ENCODE measurements at regions not wholly inside any gene's neighbourhood (a gene's known extent, or its start where the extent isn't known, plus 50 kb on each side); places are given as distances from the start of the nearest gene placed in this dataset.

DNA sequence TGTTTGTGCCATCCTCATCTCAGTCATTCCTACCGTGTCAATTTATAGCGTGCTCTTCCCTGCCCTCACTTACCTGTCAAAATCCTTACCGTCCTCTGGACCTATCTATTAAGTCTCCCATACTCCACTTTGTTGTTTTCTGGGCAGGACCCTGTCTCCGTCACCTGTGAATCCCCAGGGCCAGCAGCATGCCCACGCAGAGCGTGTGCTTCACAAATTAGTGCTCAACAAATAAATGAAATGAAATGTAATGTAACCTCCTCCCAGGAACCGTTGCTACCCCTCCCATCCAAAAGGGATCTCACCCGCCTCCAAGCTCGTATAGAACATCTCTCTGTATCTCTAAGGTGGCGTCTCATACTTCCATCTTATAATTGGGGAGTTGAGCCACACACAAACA lies 589.9 kb upstream of the MGMT start:
- no peak for DNase-seq (ENCODE audit: low spot score)

DNA sequence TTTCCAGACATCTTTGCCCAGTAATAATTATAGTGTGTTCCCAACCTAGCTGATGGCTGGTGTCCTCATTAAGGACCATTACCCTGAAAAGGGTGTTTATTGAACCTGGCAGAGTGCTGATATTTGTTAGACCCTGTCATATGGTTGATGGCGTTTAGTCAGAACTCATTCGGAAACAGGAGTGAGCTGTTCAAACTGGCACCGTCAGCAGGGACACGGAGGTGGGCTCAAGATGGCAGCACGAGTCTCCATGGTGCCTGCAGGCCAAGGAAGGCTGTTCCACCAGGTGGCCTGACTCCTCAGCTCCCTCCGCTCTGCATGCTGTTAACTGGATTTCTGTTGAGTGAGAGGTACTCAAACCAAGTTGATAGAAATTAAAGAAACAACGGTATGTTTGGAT lies 589.1 kb upstream of the MGMT start:
- DNase-seq (ENCODE audit: low spot score), result no peak

DNA sequence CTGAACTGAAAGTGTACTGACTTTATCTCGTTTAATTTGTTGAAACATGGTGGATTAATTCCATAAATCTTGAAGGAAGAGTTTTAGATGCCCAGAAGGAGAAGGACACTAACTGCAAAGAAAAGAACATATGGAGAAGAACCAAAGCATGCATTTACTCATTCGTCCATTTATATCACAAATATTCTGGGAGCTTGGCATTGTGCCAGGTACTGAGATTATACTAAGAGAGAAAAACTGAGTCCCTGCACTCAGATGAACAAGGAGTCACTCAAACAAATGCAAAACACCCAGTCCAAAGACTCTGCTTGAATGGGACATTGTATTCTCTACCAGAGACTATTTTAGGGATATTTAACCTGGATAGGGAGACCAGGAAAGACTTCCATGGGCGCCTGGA lies 588.0 kb upstream of the MGMT start:
- DNase-seq (ENCODE audit: low spot score), result no peak

DNA sequence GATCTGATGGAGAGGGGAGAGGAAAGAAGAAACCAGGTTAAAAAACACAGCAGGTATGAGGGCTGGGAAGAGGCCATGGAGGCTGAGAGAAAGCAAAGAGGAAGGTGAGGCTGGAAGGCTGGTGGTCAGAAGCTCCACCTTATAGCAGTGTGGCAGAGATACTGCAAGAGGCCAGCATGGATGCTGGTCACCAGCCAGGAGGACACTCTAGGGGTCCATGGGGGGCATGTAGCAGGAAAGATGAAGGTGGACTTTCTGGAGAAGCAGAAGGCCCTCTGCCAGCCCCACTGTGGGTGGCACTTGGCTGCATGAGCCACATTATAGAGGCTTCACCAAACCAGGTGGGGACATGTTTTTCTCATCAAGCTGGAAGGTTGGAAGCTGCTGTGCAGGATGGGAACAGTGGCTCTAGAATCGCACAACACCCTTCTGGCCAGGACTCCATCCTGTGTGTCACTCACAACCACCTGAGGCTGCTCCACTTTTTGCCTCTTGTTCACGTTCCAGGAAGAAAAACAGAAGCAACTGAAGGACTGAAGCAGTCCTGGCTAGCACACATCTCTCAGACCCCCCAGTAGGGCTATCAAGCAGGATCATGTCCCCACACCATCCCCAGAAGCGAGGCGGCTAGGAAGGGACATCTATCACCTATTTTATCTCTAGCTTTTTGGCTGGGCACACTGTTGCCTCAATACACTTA lies 587.5 kb upstream of the MGMT start:
- DNase-seq (ENCODE audit: low spot score), result no peak

DNA sequence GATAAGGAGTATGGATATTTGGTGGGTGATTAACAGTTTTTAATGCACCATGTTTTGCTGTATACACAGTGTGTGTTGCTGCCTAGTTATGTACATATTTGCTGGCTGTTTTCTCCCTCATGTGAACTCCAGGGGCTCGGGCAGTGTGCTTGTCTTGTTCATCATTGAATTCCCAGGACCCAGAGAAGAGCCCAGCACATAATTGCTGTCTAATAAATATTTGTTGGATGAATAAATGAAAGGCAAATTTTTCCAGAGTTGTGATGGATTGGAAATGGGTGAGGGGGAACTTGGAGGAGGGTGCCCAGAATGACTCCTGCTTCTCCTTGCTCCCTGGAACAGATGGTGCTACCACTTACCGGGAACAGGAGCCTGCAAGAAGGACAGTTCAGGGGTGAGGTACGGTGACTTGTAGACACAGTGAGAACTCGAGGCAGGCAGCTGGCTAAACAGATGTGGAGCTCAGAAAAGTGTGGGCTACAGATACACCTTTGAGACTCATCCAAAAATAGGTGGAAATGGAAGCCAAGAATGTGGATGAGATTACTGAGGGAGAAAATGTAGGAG lies 586.8 kb upstream of the MGMT start:
- DNase-seq (ENCODE audit: low spot score), result no peak

DNA sequence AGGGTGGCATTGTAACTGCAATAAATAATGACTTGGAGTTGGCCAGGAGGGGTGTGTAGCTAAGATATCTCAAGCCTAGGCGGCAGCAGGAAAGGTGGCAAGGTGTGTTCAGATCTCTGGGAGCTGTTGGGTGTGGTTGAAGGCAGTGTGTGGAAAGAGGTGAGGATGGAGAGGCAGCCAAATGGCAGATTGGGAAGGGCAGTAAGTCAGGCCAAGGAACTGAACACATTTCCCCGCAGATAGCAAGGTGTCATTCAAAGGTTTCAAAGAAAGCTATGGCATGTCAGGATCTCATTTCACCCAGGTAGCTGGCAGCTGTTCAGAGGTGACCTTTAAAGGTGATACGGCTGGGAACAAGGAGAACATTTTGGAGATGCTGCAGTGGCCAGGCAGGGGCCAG lies 586.0 kb upstream of the MGMT start:
- DNase-seq (ENCODE audit: low spot score), result no peak

DNA sequence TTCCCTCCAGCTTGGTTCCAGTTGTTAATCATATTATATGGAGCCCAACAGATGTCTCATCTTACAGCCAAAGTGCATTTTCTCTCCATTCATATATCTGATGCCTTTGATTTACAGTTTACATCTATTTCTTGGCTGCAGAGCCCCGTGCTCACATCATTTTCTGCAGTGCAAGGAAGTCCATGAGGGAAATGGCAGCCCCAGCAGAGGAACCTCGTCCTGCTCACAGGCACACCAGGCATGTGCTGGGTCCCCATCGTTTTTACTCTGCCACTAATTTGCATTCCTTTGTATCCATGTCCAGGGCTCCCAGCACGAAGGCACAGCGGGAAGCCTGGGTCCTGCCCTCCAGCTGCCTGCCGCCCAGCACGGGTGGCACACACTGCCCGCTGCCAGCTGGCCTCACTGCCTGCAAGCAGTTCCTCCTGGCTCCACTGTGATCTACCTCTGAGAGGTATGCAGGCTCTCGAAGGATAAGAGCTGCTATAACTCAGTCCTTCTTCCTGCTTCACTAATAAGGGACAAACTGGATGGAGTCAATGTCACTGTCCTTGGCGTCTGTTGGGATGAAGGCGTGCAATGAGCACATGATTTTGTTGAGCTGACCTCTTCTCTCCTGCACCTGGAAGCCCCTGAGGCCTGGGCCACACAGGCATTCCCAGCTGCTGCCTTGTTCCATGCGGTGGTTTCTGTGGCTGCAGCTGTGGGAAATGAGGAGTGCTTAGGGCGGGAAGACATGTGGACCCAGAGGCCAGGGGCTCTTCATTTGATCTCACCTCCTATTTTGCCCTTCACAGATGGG lies 583.6 kb upstream of the MGMT start:
- DNase-seq (ENCODE audit: low spot score), result no peak

DNA sequence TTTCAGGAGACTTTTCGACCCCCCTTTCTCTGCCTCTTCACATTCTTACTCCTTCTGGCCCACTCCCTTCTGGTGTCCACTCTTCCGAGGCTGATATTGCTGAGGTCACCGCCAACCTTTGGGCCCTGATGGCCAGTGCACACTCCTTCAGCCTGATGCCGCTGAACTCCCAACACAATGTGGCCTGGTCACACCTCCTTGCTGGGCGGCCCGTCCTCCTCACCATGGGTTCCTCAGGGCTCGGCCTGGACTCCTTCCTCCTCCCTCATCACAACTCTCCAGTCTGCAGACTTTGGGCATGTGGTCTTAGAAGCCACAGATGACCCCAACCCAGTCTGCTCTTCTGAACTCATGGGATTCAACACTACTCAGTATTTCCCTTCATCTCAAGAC lies 583.0 kb upstream of the MGMT start:
- no peak for DNase-seq (ENCODE audit: low spot score)

DNA sequence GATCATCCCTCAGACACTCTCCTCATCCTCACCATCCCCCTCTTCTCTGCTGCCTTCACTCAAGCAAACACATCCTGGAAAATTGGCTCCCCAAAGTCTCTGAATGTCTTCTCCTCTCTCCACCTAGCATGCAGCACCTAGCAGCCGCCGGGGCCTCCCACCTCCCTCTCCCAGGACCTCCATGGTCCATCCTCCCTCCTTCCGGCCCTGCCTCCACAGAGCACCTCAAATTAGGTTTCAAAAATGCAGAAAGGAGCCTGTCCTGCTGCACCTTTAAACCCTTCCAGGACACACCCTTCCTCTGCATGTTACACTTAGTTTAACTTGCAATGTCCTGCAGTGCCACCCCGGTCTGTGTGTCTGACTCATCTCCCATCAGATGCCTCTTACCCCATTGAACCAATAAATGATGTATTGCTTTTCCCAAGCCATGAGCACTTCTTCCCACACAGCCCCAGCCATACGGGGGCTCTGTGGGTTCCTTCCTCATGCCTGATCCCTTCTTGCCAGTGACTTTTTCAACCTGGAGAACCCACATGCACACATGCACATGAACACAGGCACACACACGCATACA lies 582.5 kb upstream of the MGMT start:
- no peak for DNase-seq (ENCODE audit: low spot score)

DNA sequence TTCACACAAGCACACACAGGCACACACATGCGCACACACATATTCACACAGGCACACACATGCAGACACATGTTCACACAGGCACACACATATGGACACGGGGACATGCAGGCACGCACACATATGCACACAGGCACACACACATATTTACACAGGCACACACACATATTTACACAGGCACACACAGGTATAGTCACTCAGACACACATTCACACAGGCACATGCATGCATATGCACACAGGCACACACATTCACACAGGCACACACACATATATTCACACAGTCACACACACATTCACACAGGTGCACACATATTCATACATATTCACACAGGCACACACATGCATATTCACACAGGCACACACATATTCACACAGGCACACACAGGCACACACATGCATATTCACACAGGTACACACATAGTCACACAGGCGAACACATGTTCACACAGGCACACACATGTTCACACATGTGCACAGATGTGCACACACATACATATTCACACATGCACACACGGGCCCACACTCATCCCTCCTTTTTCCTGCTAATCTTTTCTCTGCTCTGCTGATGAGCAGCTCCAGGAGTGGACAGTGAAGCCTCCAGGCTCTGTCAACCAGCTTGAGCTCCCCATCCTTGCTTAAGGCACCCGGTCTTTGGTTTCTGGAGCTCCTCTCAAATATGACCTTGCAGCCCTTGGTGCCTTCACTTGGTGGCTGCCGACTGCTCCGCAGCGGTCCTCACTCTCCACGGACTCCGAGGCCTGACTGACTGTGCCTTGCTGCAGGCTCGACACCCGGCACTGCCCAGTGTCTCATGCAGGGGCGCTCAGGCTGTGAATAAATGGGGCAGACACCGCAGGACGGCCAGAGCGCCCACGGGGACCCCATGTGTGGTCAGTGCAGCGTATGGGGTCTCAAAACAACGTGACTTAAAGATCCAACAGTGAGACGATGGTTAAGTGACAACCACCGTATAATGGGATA lies 581.2 kb upstream of the MGMT start:
- DNase-seq (ENCODE audit: low spot score), result no peak

DNA sequence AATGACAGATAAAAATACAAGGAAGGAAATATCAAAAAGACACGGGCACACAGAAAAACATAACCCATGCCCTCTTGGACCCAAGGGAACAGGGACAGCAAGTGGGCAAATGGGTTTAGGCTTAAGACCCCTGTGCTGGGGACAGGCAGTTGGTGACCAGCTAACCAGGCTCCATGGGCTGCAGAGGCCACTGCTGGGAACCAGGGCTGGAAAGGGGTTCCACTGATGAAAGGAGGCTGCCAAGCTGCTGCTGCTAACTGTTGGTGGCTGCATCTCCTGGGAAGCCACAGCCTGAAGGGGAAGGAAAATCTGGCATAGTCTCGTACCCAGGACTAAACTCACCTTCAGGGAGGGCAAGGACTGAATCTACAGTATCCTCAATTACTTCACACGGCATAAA lies 579.2 kb upstream of the MGMT start:
- no peak for DNase-seq (ENCODE audit: low spot score)

DNA sequence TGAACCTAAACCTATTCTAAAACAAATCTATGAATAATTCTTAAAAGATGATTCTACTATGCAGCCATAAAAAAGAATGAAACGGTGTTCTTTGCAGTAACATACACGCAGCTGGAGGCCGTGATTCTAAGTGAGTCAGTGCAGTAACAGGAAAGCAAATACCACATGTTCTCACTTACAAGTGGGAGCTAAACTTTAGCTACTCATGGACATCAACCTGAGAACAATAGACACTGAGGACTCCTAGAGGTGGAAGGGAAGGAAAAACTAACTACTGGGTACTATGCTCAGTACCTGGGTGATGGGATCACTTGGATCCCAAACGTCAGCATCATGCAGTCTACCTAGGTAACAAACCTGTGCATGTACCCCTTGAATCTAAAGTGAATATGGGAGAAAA lies 575.0 kb upstream of the MGMT start:
- no peak for DNase-seq (ENCODE audit: low spot score)

DNA sequence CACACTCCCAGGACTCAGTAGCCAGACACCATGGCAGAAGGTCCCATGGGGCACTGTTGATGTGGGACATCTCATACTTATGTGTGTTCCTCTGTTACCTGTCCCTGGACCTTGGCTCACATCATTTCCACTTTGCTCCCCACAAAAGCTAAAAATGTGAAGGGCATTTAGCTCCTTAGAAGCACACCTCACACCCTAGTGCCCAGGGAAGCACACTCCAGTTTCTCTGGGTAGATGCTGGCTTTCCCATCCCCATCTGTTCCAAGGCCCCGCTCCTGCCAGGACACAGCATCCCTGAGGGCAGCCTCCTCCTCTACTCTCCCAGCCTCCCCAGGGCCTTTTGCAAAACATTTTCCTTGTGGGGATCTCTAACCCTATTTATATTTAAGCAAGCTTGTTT lies 572.4 kb upstream of the MGMT start:
- DNase-seq (ENCODE audit: low spot score), result no peak

DNA sequence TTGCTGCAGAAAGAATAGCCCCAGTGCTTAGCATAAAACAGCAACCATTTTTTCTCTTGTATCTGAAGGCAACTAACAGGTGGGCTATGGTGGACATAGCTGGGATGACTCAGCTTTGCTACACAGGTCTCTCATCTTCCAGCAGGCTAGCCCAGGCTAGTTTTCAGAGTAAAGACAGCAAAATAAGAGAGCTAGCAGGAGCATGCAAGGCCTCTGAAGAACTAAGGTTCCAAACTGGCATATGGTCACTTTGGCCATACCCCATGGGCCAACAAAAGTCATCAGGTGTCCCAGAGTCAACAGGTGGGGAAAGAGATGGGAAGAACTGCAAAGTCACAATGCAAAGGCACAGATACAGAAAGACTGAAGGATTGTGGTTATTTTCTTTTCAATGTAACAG lies 571.6 kb upstream of the MGMT start:
- no peak for DNase-seq (ENCODE audit: low spot score)

DNA sequence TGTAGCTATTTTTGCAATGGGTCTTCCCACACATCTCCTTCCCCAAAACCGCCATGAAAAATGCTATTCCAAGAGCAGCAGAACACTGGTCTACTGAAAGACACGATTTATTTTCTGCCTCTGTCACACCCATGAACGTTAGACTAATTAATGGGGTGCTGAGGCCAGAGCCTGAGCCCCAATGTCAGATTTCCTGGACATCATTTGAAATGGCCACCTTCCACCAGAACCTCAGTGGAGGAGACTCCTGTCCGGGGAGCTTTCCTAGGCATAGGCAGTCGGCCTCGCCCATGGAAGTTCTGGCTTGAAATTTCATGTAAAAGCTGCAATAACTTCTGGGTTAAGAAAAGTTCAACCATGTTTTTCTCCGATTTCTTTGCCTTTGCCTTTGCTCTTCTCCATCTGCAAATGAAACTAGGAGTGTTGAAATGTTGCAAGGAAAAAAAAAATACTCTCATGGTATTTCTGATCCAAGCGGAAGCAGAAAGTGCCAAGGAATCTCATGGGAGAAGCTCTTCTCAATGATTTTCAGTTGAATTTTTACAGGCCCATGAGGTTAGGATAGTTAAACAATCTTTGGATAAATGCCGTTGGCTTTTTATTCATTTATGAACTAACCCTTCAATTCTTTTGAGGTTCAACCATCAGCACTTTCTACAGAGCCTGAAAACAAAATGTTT lies 570.8 kb upstream of the MGMT start:
- DNase-seq (ENCODE audit: low spot score), result no peak

DNA sequence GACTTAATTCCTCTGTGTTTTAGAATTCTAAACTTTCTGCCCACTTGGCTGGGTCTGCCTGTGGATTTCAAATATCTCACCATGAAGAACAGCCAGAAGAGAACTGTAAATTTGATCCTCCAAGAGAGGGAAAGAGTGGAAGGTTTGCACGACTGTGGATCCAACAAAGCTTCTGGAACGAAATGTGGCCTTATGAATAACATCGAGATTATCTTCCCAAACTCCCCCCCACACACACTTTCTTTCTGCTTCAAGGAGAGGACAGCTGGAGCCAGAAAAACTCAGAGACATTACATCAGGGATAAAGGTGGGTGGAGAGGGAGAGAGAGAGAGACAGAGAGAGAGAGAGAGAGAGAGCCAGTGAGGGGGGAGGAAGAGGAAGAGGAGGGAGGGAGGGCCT lies 570.1 kb upstream of the MGMT start:
- no peak for DNase-seq (ENCODE audit: low spot score)

DNA sequence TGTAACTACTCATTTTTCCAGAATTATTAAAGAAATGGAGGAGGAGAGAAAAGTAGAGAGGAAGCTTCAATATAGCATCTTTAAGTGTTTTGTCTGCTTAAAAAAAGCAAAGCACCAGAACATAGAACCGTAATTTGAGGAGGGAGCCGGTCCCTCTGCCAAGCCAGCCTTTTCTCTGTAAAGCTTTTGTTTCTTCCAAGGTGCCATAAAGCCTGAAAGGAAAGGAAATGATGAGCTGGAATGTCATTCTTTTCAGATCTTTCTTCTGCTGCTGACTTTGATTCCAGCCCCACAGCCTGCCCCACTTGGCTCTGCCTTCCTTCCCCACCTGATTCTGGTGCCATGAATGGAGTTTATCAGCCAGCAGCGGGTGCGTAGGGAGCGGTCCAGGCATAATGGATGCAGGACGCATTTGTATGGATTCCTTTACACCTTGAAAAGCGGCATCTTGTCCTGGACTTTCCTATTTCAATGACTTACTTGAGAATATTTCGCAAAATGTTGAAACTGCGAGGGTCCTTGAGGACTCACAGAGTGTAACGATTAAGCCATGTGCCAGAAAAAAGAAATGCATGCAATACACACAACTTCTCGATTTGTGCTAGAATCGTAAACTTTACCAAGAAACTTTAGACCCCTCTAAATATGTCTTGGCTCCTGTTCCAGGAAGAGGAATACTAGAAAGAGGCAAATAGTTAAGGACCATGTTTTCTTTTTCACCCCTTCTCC lies 569.5 kb upstream of the MGMT start:
- no peak for DNase-seq (ENCODE audit: low spot score)

DNA sequence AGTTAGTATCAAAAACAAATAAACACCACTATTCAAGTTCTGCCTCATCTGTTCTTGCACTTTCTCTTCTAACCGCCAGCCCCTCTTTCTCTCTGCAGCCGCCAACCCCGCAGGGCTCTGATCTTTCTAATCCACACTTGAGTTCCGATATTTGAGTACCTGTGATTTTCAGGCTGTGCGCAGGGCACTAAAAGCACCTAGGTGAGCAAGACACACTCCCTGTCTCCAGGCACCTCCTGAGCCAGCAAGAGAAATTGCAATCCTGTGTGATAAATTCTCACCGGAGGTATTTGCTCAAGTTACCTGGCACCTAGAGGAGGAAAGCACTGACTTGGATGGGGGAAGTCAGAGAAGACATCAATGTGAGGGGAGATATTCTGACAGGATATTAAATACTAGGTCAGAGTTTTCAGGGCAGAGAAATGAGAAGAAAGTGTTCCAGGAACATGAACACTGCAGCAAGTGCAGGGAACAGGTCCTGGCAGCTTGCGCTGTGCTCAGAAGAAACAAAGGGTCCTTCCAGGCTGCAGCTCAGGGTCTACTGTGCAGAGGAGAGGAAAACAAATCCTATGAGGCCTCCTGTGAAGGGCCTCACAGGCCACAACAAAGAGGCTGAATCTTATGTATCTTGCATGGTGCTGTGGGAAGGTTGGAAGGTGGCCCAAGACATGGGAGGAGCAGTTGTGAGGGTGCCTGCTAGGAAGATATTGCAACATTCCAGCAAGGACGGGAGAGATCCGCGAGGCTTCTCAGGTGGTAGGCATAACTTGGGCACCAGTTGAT lies 568.7 kb upstream of the MGMT start:
- no peak for DNase-seq (ENCODE audit: low spot score)

DNA sequence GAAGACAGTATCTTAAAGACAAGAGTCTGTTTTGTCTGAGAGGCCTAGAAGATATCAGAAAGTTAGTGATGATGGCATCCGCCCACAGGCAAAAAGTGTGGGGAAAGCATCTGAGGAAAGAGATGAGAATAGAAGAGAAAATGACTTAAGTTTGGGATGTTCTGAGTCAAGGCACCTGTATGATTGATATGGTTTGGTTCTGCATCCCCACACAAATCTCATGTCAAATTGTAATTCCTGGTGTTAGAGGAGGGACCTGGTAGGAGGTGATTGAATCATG lies 568.2 kb upstream of the MGMT start:
- DNase-seq (ENCODE audit: low spot score), result no peak

DNA sequence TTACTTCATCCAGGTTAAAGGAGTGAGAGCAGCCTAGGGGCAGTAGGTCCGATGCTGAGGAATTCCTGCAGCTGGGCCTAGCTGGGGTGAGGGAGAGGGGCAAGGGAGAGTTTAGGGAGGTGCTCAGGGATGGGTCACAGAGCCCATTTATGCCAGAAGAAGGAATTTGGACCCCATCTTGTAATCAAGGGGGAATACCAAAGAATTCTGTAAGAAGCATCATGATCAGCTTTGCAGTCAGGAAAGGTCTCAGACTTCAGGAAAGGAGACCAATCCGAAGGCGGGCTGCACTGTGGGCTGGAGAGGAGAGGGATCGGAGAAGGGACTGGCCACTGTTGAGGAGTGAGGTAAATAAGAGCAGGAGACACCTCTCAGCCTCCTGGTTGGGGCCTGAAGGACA lies 566.6 kb upstream of the MGMT start:
- no peak for DNase-seq (ENCODE audit: low spot score)

All from globus pallidus (tissue), 1 donor.